Keratinocyte (primary cell): ENCODE measurements at regions not wholly inside any gene's neighbourhood (a gene's known extent, or its start where the extent isn't known, plus 50 kb on each side); places are given as distances from the start of the nearest gene placed in this dataset.

Source experiments
- DNase-seq: peaks from one replicate; pipeline ENCODE4 v3.0.0-alpha.2; 2011; ENCODE audit warnings: low read depth, missing footprints, low spot score
- FAIRE-seq: peaks from 2 replicates; lab custom pipeline; 2011; peaks lifted over from hg19 to GRCh38; lab: Jason Lieb, UNC
- H2AFZ ChIP-seq: 2 replicates; pipeline ENCODE4 v1.6.0; 2012; ENCODE audit warnings: low read length, control low read depth, inconsistent platforms; ENCODE audit not compliant: control insufficient read depth
- H3K27ac ChIP-seq: 2 replicates; pipeline ENCODE4 v1.5.1; 2011; ENCODE audit warnings: low read length; ENCODE audit not compliant: control insufficient read depth, insufficient read depth
- H3K27me3 ChIP-seq: 3 replicates; pipeline ENCODE4 v1.6.0; 2011; ENCODE audit warnings: low read length; ENCODE audit not compliant: control insufficient read depth, insufficient read depth; ENCODE audit errors: extremely low read depth
- H3K36me3 ChIP-seq, 2 experiments: 2 replicates in 1 of 2; 3 replicates in 1 of 2; pipeline ENCODE4 v1.5.1; 2011; ENCODE audit warnings: low read length in 2 of 2, mild to moderate bottlenecking in 1 of 2; ENCODE audit not compliant: control insufficient read depth in 2 of 2, insufficient read depth in 2 of 2; ENCODE audit errors: extremely low read depth in 1 of 2
- H3K4me1 ChIP-seq: 3 replicates; pipeline ENCODE4 v1.5.1; 2011; ENCODE audit warnings: low read length; ENCODE audit not compliant: control insufficient read depth, insufficient read depth; ENCODE audit errors: extremely low read depth
- H3K4me2 ChIP-seq: 3 replicates; pipeline ENCODE4 v1.6.0; 2011; ENCODE audit warnings: low read depth, low read length; ENCODE audit not compliant: control insufficient read depth, insufficient read depth; ENCODE audit errors: extremely low read depth
- H3K4me3 ChIP-seq, 3 experiments: fragments of 200-600 bp in 1 of 3; sonication (generic) in 1 of 3; 2 replicates in 2 of 3; 3 replicates in 1 of 3; pipeline ENCODE4 v1.5.1; 2011 to 2016; ENCODE audit warnings: low read length in 3 of 3, mild to moderate bottlenecking in 3 of 3, control low read depth in 2 of 3, inconsistent platforms in 1 of 3, low read depth in 1 of 3, mixed read lengths in 1 of 3, mixed run types in 1 of 3, moderate library complexity in 1 of 3; ENCODE audit not compliant: control insufficient read depth in 2 of 3, insufficient read depth in 2 of 3; ENCODE audit errors: extremely low read depth in 1 of 3
- H3K79me2 ChIP-seq: 2 replicates; pipeline ENCODE4 v1.6.0; 2012; ENCODE audit warnings: low read length; ENCODE audit not compliant: control insufficient read depth, insufficient read depth
- H3K9ac ChIP-seq: 3 replicates; pipeline ENCODE4 v1.6.0; 2011; ENCODE audit warnings: low read length; ENCODE audit not compliant: control insufficient read depth, insufficient read depth; ENCODE audit errors: extremely low read depth
- H3K9me1 ChIP-seq: 3 replicates; pipeline ENCODE4 v1.6.0; 2011; ENCODE audit warnings: low read length; ENCODE audit not compliant: control insufficient read depth, insufficient read depth; ENCODE audit errors: extremely low read depth
- H3K9me3 ChIP-seq: 2 replicates; pipeline ENCODE4 v1.5.1; 2012; ENCODE audit warnings: low read depth, low read length; ENCODE audit not compliant: control insufficient read depth
- H4K20me1 ChIP-seq: 3 replicates; pipeline ENCODE4 v1.6.0; 2011; ENCODE audit warnings: low read length; ENCODE audit not compliant: control insufficient read depth, insufficient read depth; ENCODE audit errors: extremely low read depth
- CTCF ChIP-seq, 3 experiments: IDR thresholded peaks in 1 of 3; conservative IDR thresholded peaks in 1 of 3; optimal IDR thresholded peaks in 1 of 3; 2 replicates in 2 of 3; 3 replicates in 1 of 3; pipeline versions ENCODE3 to v1.5.1; 2011; ENCODE audit warnings: low read length in 3 of 3, mild to moderate bottlenecking in 3 of 3, moderate library complexity in 2 of 3, control low read depth in 1 of 3, inconsistent platforms in 1 of 3; ENCODE audit not compliant: insufficient read depth in 2 of 3; ENCODE audit errors: extremely low read depth in 1 of 3
- EZH2 ChIP-seq: IDR thresholded peaks from one replicate; pipeline ENCODE4 v1.6.1; 2012; ENCODE audit warnings: inconsistent platforms, mild to moderate bottlenecking, low read length, moderate library complexity
- dilution Hi-C: fragments of 300-500 bp; cut with MboI; formaldehyde crosslinking; loops from one replicate; pipeline ENCODE4 v1.7.0; 2020; ENCODE audit warnings: low sequenced_read_pairs; ENCODE audit not compliant: extremely low pct_ligation_motif_present

GRCh38 chr11:119991669-119992068 is 146.2 kb downstream of the TRIM29 start:
- no peak overlapping the region for H3K4me2 ChIP-seq
- H3K27ac ChIP-seq: no peak overlapping the region
- no peaks in the 10 kb centered on the region for H3K36me3 ChIP-seq
- no peaks in the 10 kb centered on the region for H3K79me2 ChIP-seq
- H3K4me3 ChIP-seq: no peak overlapping the region
- no peaks in the 10 kb centered on the region for H4K20me1 ChIP-seq
- TF ChIP-seq CTCF (optimal IDR thresholded peaks at IDR 0.05 in 1 of 3, IDR thresholded peaks at IDR 0.05 in 1 of 3, conservative IDR thresholded peaks at IDR 0.05 in 1 of 3; ENCODE audit: extremely low read depth in 1 of 3, insufficient read depth in 2 of 3, low read length in 3 of 3) (no peak), EZH2 (no peak)
- no peak overlapping the region for H3K9ac ChIP-seq
- no peak for DNase-seq
- no peaks in the 10 kb centered on the region for H3K9me3 ChIP-seq
- no peaks in the 10 kb centered on the region for H3K4me1 ChIP-seq
- peaks cover 13% of the 10 kb centered on the region for H3K27me3 ChIP-seq
- no peak for FAIRE-seq
- H2AFZ ChIP-seq: no peak overlapping the region
- dilution Hi-C loops: no loop called here
- no peaks in the 10 kb centered on the region for H3K9me1 ChIP-seq

- H3K4me3 ChIP-seq: no peak overlapping the region
- no peak overlapping the region for H3K4me2 ChIP-seq
- dilution Hi-C loops: no loop called here
- no peaks in the 10 kb centered on the region for H3K9me3 ChIP-seq
- TF ChIP-seq EZH2: no peak
- TF ChIP-seq CTCF (optimal IDR thresholded peaks at IDR 0.05 in 1 of 3, IDR thresholded peaks at IDR 0.05 in 1 of 3, conservative IDR thresholded peaks at IDR 0.05 in 1 of 3; ENCODE audit: extremely low read depth in 1 of 3, insufficient read depth in 2 of 3, low read length in 3 of 3): no peak
- no peak for FAIRE-seq
- no peak overlapping the region for H3K9ac ChIP-seq
- no peaks in the 10 kb centered on the region for H3K4me1 ChIP-seq
- H3K27ac ChIP-seq: no peak overlapping the region
- DNase-seq: no peak
- no peaks in the 10 kb centered on the region for H3K36me3 ChIP-seq
- H3K27me3 ChIP-seq: peaks cover 13% of the 10 kb centered on the region
- H3K9me1 ChIP-seq: no peaks in the 10 kb centered on the region
- no peaks in the 10 kb centered on the region for H3K79me2 ChIP-seq
- no peaks in the 10 kb centered on the region for H4K20me1 ChIP-seq
- no peak overlapping the region for H2AFZ ChIP-seq
Measured at GRCh38 chr11:119991022-119991404, 146.9 kb downstream of the TRIM29 start.
